Glomerular visceral epithelial cell (primary cell): ENCODE measurements at regions not wholly inside any gene's neighbourhood (a gene's known extent, or its start where the extent isn't known, plus 50 kb on each side); places are given as distances from the start of the nearest gene placed in this dataset.
A peak's percentile ranks its signal among the peaks of the same experiment; 100 is the strongest.
"Not testable (repeated sequence)": the region's sequence is repeated elsewhere in the genome, so short reads cannot be mapped to it uniquely, and the experiment has no call there.

Experiments used
- DNase-seq: peaks from one replicate; pipeline ENCODE4 v3.0.0-alpha.2; 2016; ENCODE audit errors: extremely low spot score

GRCh38 chr17:18546514-18547398 is 70.2 kb downstream of the LGALS9C start:
- DNase-seq: not testable (repeated sequence)

GRCh38 chr17:18557086-18557485 is 80.5 kb downstream of the LGALS9C start:
- DNase-seq: not testable (repeated sequence)

GRCh38 chr17:18563381-18564098 is 80.7 kb downstream of the TBC1D28 start:
- peak; percentile 3 for DNase-seq

- peak; percentile 26 for DNase-seq
These were observed 80.1 kb downstream of the TBC1D28 start for GRCh38 chr17:18564099-18564448.

- not testable (repeated sequence) for DNase-seq
These were observed 75.8 kb downstream of the TBC1D28 start for GRCh38 chr17:18568108-18568995.

GRCh38 chr17:18569489-18569913 is 74.7 kb downstream of the TBC1D28 start:
- DNase-seq: peak; percentile 2

GRCh38 chr17:18572536-18572935 is 71.7 kb downstream of the TBC1D28 start:
- not testable (repeated sequence) for DNase-seq

- not testable (repeated sequence) for DNase-seq
These were observed 70.1 kb downstream of the TBC1D28 start for GRCh38 chr17:18574137-18574536.
